Kidney epithelial cell (primary cell): ENCODE measurements at regions not wholly inside any gene's neighbourhood (a gene's known extent, or its start where the extent isn't known, plus 50 kb on each side); places are given as distances from the start of the nearest gene placed in this dataset.

Experiments
- DNase-seq: peaks from one replicate; pipeline ENCODE4 v3.0.0-alpha.2; 2010; ENCODE audit warnings: low read depth
- H3K27me3 ChIP-seq: 2 replicates; pipeline ENCODE4 v1.6.0; 2011; ENCODE audit warnings: low read length; ENCODE audit not compliant: control insufficient read depth, insufficient read depth
- H3K36me3 ChIP-seq: 2 replicates; pipeline ENCODE4 v1.5.1; 2011; ENCODE audit warnings: low read length; ENCODE audit not compliant: control insufficient read depth, insufficient read depth
- H3K4me3 ChIP-seq: 2 replicates; pipeline ENCODE4 v1.5.1; 2011; ENCODE audit warnings: low read depth, mild to moderate bottlenecking, control low read depth, low read length
- TF ChIP-seq, protein P1 (sequence below): IDR thresholded peaks from 2 replicates; pipeline ENCODE4 v1.5.1; 2011; ENCODE audit warnings: mild to moderate bottlenecking, moderate library complexity, low read length, control low read depth, inconsistent platforms; ENCODE audit not compliant: insufficient read depth, poor library complexity, severe bottlenecking

DNA sequence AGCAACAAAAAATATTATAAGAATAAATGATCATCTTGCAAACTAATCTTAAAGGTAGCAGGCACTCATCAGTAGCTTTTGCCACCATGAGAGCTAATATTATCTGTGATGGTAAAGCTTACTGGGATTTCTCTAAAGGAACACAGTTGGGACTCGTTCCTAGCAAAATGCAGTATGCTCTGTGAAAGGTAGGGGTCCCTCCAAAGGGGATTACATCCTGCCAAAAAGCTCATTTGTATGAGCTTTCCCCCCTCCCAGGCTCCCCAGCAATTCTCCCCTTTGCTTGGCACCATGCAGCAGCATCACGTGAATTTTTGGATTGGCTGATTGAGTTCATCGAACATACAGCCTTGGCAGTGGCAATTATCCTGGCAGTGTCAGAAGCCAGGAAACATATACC is 361.0 kb upstream of the PLSCR5 start:
- no peak for DNase-seq
- H3K27me3 ChIP-seq, result no peaks in the 10 kb centered on the region
- no peaks in the 10 kb centered on the region for H3K36me3 ChIP-seq
- H3K4me3 ChIP-seq, result no peak overlapping the region
- TF ChIP-seq, protein P1, sequence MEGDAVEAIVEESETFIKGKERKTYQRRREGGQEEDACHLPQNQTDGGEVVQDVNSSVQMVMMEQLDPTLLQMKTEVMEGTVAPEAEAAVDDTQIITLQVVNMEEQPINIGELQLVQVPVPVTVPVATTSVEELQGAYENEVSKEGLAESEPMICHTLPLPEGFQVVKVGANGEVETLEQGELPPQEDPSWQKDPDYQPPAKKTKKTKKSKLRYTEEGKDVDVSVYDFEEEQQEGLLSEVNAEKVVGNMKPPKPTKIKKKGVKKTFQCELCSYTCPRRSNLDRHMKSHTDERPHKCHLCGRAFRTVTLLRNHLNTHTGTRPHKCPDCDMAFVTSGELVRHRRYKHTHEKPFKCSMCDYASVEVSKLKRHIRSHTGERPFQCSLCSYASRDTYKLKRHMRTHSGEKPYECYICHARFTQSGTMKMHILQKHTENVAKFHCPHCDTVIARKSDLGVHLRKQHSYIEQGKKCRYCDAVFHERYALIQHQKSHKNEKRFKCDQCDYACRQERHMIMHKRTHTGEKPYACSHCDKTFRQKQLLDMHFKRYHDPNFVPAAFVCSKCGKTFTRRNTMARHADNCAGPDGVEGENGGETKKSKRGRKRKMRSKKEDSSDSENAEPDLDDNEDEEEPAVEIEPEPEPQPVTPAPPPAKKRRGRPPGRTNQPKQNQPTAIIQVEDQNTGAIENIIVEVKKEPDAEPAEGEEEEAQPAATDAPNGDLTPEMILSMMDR, result no peak

DNA sequence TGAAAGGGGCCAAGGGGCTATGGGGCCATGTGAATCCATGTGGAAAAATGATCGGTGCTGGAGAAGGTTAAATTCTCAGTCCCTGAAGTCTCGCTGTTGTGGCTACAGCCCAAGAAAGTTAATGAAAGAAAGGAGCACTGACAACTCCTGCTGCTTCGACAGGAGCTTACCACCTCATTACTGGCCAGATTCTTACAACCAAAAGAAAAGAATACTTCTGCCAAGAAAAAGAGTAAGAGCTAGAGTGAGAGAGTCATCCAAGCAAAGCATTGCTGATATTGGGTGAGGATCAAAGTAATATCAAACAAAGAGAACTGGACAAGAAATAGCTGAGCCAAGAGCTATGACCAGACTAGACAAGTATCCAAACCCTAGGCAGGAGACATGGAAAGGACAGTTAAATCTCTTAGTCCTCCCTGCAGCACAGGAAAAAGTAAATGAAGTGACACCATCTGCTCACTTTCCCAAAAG is 348.4 kb upstream of the PLSCR5 start:
- H3K36me3 ChIP-seq, result no peaks in the 10 kb centered on the region
- TF ChIP-seq, protein P1, result no peak
- no peak overlapping the region for H3K4me3 ChIP-seq
- H3K27me3 ChIP-seq, result no peaks in the 10 kb centered on the region
- no peak for DNase-seq

DNA sequence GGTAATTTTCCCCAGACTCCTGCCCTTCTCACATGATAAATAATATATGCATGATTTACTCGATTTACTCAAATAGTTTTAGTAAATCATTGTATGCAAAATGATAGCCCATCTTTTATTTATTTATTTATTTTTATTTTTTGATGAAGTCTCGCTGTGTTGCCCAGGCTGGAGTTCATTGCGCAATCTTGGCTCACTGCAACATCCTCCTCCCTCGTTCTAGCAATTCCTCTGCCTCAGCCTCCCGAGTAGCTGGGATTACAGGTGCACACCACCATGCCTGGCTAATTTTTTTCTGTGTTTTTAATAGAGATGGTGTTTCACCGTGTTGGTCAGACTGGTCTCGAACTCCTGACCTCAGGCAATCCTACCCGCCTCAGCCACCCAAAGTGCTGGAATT is 343.8 kb upstream of the PLSCR5 start:
- no peaks in the 10 kb centered on the region for H3K36me3 ChIP-seq
- H3K27me3 ChIP-seq, result no peaks in the 10 kb centered on the region
- H3K4me3 ChIP-seq, result no peak overlapping the region
- TF ChIP-seq, protein P1, result no peak
- DNase-seq, result no peak

DNA sequence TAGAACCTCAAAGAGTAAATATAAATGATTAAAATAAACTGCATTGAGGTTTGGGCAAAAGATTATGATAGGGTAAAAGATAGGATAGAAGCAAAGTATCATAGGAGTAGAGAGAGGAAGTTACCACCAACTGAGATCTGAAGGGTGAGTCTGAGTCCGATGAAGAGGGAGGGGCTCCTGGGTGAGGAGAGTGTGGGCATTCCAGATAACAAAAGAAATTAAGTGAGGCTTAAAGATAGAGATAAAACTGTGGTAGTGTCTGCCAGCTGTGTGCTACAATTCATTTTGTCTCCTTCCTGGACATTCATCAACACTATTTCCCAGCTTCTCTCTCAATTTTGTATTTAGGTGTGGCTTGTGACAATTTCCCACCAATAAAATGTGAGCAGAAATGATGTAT is 343.0 kb upstream of the PLSCR5 start:
- no peaks in the 10 kb centered on the region for H3K27me3 ChIP-seq

DNA sequence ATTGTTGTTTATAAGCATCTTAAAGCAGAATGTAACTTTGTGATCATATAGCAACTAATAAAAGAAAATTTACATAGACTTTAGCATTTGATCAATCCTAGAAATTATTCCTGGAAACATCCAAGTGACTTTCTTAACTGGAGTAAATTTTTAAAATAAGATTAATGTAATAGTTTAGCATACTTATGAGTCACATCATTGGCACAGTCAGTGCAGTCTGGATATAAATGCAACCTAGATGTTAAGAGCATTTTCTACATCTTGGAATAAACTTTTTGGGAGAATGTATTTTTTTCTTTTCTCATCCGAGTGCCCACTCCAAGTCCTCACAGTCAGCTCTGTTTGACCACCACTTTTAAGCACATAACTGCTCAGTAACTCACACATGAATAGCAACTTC is 324.6 kb upstream of the PLSCR5 start:
- TF ChIP-seq, protein P1, result no peak
- no peaks in the 10 kb centered on the region for H3K27me3 ChIP-seq
- H3K4me3 ChIP-seq, result no peak overlapping the region
- H3K36me3 ChIP-seq, result no peaks in the 10 kb centered on the region
- no peak for DNase-seq

More for the DNA sequence above, 343.0 kb upstream of the PLSCR5 start:
- TF ChIP-seq, protein P1, result no peak
- H3K36me3 ChIP-seq, result no peaks in the 10 kb centered on the region
- DNase-seq, result no peak
- H3K4me3 ChIP-seq, result no peak overlapping the region

DNA sequence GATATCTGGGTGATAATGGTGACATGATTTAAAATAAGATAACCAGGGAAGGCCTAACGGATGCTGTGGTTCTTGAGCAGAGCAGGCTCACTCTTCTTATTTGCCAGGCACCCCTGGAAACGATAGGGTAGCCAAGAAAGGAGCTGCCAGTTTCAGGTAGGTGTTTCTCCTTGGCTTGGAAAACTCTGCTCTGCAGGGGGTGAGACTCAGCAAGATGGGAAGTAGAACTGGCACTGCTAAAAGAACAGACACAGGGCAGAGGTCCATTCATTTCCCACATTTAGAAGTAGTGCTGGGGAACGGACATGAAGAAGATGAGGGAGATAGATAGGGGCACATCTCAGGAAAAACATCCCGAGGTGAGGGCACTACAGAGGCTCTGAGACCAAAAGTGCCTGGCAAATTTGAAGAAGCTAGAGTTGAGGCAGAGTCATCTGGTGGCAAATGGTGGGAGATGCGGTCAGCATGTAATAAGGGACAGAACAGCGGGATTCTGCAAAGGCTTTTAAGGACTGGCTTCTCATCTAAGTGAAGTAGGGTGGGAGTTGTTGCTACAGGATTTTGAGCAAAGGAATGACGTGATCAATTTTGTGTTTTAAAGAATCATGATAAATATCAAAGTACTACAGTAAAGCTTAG is 323.4 kb upstream of the PLSCR5 start:
- Histone ChIP-seq H3K4me3 (no peak overlapping the region), H3K36me3 (no peaks in the 10 kb centered on the region), H3K27me3 (no peaks in the 10 kb centered on the region)
- TF ChIP-seq, protein P1, result no peak
- DNase-seq, result no peak
